Activated CD8-positive, alpha-beta T cell treated with anti-CD3 and anti-CD28 coated beads for 36 hours (primary cell): ENCODE measurements at regions not wholly inside any gene's neighbourhood (a gene's known extent, or its start where the extent isn't known, plus 50 kb on each side); places are given as distances from the start of the nearest gene placed in this dataset.

Experiments
- ATAC-seq: fragments of 200-7000 bp; cut with Tn5 transposase; one replicate; pipeline ENCODE4 v1.10.0; 2021; ENCODE audit warnings: mild to moderate bottlenecking, moderate library complexity
- CTCF ChIA-PET: fragments of 350-600 bp; sonication (Branson Sonifier 250); formaldehyde crosslinking; loops from one replicate; lab custom pipeline; 2021; ENCODE audit warnings: antibody characterized with exemption; lab: Charles Lee
- POLR2A ChIA-PET: fragments of 350-600 bp; sonication (Branson Sonifier 250); formaldehyde crosslinking; loops from one replicate; lab custom pipeline; 2021; ENCODE audit warnings: antibody characterized with exemption; lab: Charles Lee
- DNase-seq: peaks from one replicate; pipeline ENCODE4 v3.0.0-alpha.2; 2020
- H3K27ac Mint-ChIP-seq: one replicate; pipeline ENCODE4 v1.8.0; 2021; ENCODE audit warnings: mild to moderate bottlenecking, mixed read lengths
- H3K27me3 Mint-ChIP-seq: one replicate; pipeline ENCODE4 v1.8.0; 2021; ENCODE audit warnings: mixed read lengths
- H3K36me3 Mint-ChIP-seq: one replicate; pipeline ENCODE4 v1.8.0; 2021; ENCODE audit warnings: low read depth, mixed read lengths
- H3K4me1 Mint-ChIP-seq: one replicate; pipeline ENCODE4 v1.8.0; 2021; ENCODE audit warnings: low read depth, mixed read lengths
- H3K4me3 Mint-ChIP-seq: one replicate; pipeline ENCODE4 v1.8.0; 2021; ENCODE audit warnings: mild to moderate bottlenecking, moderate library complexity, mixed read lengths
- H3K9me3 Mint-ChIP-seq: one replicate; pipeline ENCODE4 v1.8.0; 2021; ENCODE audit warnings: mixed read lengths
- intact Hi-C: fragments of 100-400 bp; cut with micrococcal nuclease; formaldehyde crosslinking; loops from one replicate; pipeline ENCODE4 v1.10.0; 2022
- TF ChIP-seq, protein P1 (sequence below): fragments of 200-600 bp; IDR thresholded peaks from one replicate; pipeline ENCODE4 v1.8.0; 2022; ENCODE audit warnings: antibody characterized with exemption, mild to moderate bottlenecking

DNA sequence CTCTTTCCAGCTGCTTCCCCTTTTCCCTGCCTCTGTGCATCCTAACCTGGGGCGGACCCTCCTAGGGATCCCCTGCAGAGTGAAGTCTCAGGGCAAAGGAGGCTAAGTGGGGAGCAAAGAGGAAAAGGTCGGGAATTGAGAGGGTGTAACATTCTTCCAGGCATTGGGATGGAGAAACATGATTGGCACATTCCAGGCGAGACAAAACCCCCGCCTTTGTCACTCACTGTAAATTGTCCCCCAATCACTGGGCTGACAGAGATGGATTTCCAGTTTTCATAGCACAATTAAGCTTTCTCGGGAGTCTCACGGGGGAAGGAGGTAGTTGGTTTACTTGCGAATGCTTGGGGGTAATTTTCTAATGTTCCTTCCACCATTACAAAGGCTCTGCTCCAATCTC, 74.9 kb downstream of the MIAT start:
- TF ChIP-seq, protein P1, sequence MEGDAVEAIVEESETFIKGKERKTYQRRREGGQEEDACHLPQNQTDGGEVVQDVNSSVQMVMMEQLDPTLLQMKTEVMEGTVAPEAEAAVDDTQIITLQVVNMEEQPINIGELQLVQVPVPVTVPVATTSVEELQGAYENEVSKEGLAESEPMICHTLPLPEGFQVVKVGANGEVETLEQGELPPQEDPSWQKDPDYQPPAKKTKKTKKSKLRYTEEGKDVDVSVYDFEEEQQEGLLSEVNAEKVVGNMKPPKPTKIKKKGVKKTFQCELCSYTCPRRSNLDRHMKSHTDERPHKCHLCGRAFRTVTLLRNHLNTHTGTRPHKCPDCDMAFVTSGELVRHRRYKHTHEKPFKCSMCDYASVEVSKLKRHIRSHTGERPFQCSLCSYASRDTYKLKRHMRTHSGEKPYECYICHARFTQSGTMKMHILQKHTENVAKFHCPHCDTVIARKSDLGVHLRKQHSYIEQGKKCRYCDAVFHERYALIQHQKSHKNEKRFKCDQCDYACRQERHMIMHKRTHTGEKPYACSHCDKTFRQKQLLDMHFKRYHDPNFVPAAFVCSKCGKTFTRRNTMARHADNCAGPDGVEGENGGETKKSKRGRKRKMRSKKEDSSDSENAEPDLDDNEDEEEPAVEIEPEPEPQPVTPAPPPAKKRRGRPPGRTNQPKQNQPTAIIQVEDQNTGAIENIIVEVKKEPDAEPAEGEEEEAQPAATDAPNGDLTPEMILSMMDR: no peak
- ChIA-PET CTCF (no interaction called here), POLR2A (no interaction called here)
- DNase-seq (no peak), ATAC-seq (no peak)
- Mint-ChIP-seq H3K27me3 (no peaks in the 10 kb centered on the region), H3K27ac (no peak overlapping the region), H3K4me1 (no peaks in the 10 kb centered on the region), H3K36me3 (peaks cover 22% of the 10 kb centered on the region), H3K9me3 (no peaks in the 10 kb centered on the region), H3K4me3 (no peak overlapping the region)
- intact Hi-C loops: no loop called here

DNA sequence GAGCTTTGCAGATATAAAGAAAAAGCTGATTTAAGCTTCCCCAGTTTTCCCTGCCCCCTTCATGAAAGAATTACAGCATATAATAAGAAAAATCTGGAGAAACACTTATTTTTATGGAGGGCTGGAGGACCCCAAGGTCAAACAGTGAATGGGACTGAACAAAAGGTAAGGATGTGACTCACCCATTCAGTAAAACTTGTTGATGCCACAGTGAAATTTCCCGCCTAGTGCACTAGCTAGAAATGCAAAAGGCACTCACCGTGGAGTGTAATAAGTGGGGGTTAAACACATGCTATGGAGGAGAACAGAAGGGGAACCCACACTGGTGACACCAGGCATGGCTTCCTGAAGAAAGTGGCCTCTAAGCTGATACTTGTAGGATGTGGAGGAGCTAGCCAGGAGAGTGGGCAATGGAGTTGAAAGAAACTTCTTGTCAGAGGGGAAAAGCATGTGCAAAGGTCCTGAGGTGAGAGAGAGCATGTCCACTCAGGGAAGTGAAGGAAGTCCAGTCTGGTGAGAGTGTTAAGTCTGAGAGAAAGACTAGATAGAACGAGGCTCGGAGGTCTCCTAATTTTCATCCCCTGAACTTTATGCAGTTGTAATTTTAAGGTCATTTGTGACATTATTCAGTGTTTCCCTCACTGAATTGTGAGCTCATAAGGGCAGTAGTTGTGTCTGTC, 77.1 kb downstream of the MIAT start:
- intact Hi-C loops: no loop called here
- TF ChIP-seq, protein P1: no peak
- no peaks in the 10 kb centered on the region for H3K27me3 Mint-ChIP-seq
- DNase-seq: no peak
- no peak for ATAC-seq
- CTCF ChIA-PET: interaction anchor here (0.9 kb wide), 1 partner anchor 12 kb away, joined by 3 read pairs; no protein-coding TSS in a partner anchor
- H3K27ac Mint-ChIP-seq: peak overlapping the region; percentile 47
- peaks cover 18% of the 10 kb centered on the region for H3K36me3 Mint-ChIP-seq
- H3K9me3 Mint-ChIP-seq: no peaks in the 10 kb centered on the region
- no peaks in the 10 kb centered on the region for H3K4me1 Mint-ChIP-seq
- H3K4me3 Mint-ChIP-seq: no peak overlapping the region
- POLR2A ChIA-PET: interaction anchor here (0.8 kb wide), 1 partner anchor 48 kb away, joined by 3 read pairs; no protein-coding TSS in a partner anchor

DNA sequence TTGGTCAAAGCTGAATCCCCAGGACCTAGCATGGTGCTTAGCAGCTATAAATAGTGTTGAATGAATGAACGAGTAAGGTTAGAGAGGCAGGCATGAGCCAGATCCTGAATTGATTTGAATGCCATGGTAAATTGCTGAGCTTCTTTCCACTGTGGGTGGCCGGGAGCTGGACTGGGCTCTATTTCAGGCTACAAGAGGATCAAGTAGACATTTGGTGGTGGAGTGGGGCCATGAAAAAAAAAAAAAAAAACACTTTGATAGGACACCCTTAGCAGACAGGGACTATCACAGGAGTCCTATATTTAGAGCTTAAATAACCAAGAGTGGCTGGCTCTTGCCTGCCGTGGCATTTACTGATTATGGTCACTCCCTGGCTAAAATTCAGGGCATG, 77.6 kb downstream of the MIAT start:
- DNase-seq (no peak), ATAC-seq (no peak)
- no peaks in the 10 kb centered on the region for H3K9me3 Mint-ChIP-seq
- POLR2A ChIA-PET: interaction anchor here (0.8 kb wide), 1 partner anchor 48 kb away, joined by 3 read pairs; no protein-coding TSS in a partner anchor
- TF ChIP-seq, protein P1: no peak
- intact Hi-C loops: no loop called here
- CTCF ChIA-PET: interaction anchor here (0.9 kb wide), 1 partner anchor 13 kb away, joined by 3 read pairs; no protein-coding TSS in a partner anchor
- H3K27me3 Mint-ChIP-seq: no peaks in the 10 kb centered on the region
- H3K36me3 Mint-ChIP-seq: peaks cover 18% of the 10 kb centered on the region
- H3K27ac Mint-ChIP-seq: peak overlapping the region; percentile 47
- no peak overlapping the region for H3K4me3 Mint-ChIP-seq
- H3K4me1 Mint-ChIP-seq: no peaks in the 10 kb centered on the region

DNA sequence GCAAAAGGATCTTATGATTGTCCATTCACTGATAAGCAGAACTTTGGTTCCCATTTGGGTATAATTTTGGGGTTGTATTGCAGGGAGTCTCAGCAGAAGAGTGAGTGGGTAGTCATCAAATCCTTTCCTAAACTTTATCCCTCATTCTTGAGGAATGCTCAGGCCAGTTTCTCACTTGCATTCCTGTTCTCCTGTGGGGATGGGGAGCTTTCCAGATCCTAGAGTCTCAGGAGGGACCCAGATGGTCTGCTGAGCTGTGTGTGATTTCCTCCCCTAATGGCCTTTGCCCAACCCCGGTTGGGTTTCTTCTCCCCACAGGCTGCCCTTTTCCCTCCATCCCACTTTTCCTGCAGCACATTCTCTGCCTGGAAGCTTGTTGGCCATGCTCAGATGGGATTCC, 79.9 kb downstream of the MIAT start:
- no peaks in the 10 kb centered on the region for H3K27me3 Mint-ChIP-seq
- CTCF ChIA-PET: no interaction called here
- H3K27ac Mint-ChIP-seq: no peak overlapping the region
- no peaks in the 10 kb centered on the region for H3K4me1 Mint-ChIP-seq
- TF ChIP-seq, protein P1: no peak
- no peaks in the 10 kb centered on the region for H3K9me3 Mint-ChIP-seq
- H3K4me3 Mint-ChIP-seq: no peak overlapping the region
- intact Hi-C loops: no loop called here
- no peak for DNase-seq
- POLR2A ChIA-PET: interaction anchor here (0.9 kb wide), 1 partner anchor 271 kb away, joined by 3 read pairs; no protein-coding TSS in a partner anchor
- H3K36me3 Mint-ChIP-seq: peaks cover 20% of the 10 kb centered on the region
- no peak for ATAC-seq

DNA sequence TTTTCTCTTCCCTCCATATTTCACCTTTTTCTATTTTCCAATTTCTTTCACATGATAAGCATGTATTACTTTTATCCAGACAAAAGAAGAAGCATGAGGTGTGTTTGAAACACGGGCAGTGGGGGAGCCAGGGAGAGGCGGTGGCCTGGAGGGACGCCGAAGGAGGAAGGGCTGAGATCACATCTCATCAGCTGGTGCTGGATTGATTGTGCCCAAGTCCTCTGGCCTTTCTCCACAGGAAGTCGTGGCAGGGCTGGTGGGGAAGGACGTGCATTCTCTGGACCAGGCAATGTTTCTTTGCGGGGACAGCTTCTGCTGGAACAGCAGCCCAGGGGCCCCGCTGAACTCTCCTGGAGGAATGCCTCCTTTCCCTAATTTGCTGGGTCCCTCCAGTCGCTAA, 82.9 kb downstream of the MIAT start:
- Mint-ChIP-seq H3K36me3 (peaks cover 14% of the 10 kb centered on the region), H3K4me1 (no peaks in the 10 kb centered on the region), H3K27ac (no peak overlapping the region), H3K4me3 (no peak overlapping the region), H3K9me3 (no peaks in the 10 kb centered on the region), H3K27me3 (no peaks in the 10 kb centered on the region)
- POLR2A ChIA-PET: no interaction called here
- TF ChIP-seq, protein P1: no peak
- DNase-seq (no peak), ATAC-seq (no peak)
- CTCF ChIA-PET: interaction anchor here (1.1 to 1.4 kb wide), 2 partner anchors 12 to 16 kb away, joined by 4 read pairs; no protein-coding TSS in a partner anchor
- intact Hi-C loops: no loop called here
